Neuronal stem cell (in vitro differentiated cells): ENCODE measurements at regions not wholly inside any gene's neighbourhood (a gene's known extent, or its start where the extent isn't known, plus 50 kb on each side); places are given as distances from the start of the nearest gene placed in this dataset.

Experiments used
- DNase-seq: peaks from one replicate; pipeline ENCODE4 v3.0.0-alpha.2; 2013; ENCODE audit warnings: low spot score
- H2AFZ ChIP-seq: one replicate; pipeline ENCODE4 v1.6.1; 2013; ENCODE audit warnings: mild to moderate bottlenecking, low read length, inconsistent platforms
- H2AK5ac ChIP-seq: 2 replicates; pipeline ENCODE4 v1.6.1; 2013; ENCODE audit warnings: low read depth, mild to moderate bottlenecking, inconsistent platforms, low read length, moderate library complexity, mixed read lengths
- H2BK120ac ChIP-seq: 2 replicates; pipeline ENCODE4 v1.6.1; 2013; ENCODE audit warnings: low read depth, mild to moderate bottlenecking, inconsistent platforms, low read length, moderate library complexity, mixed read lengths
- H2BK12ac ChIP-seq: one replicate; pipeline ENCODE4 v1.6.1; 2013; ENCODE audit warnings: low read length, inconsistent platforms
- H2BK15ac ChIP-seq: 2 replicates; pipeline ENCODE4 v1.6.1; 2013; ENCODE audit warnings: mild to moderate bottlenecking, low read length, inconsistent platforms, mixed read lengths
- H2BK5ac ChIP-seq: one replicate; pipeline ENCODE4 v1.6.1; 2013; ENCODE audit warnings: inconsistent platforms, mild to moderate bottlenecking, low read length, moderate library complexity
- H3K14ac ChIP-seq: one replicate; pipeline ENCODE4 v1.6.1; 2013; ENCODE audit warnings: low read length, inconsistent platforms
- H3K18ac ChIP-seq: 2 replicates; pipeline ENCODE4 v1.6.1; 2013; ENCODE audit warnings: low read length, inconsistent platforms
- H3K23ac ChIP-seq: 2 replicates; pipeline ENCODE4 v1.6.1; 2013; ENCODE audit warnings: low read depth, mild to moderate bottlenecking, mixed read lengths, low read length, inconsistent platforms; ENCODE audit not compliant: poor library complexity
- H3K27ac ChIP-seq: replicated peaks from 3 replicates; pipeline ENCODE4 v1.5.1; 2013; ENCODE audit warnings: low read length, inconsistent platforms
- H3K27me3 ChIP-seq, 3 experiments: 2 replicates each; pipeline ENCODE4 v1.6.1; 2013; ENCODE audit warnings: low read length in 3 of 3, mild to moderate bottlenecking in 2 of 3, inconsistent platforms in 1 of 3, low read depth in 1 of 3, mixed read lengths in 1 of 3, moderate library complexity in 1 of 3; ENCODE audit not compliant: control insufficient read depth in 3 of 3, insufficient read depth in 3 of 3
- H3K36me3 ChIP-seq, 2 donors: replicated peaks in 1 of 2; 2 replicates each; pipeline ENCODE4 v1.6.1; 2013; ENCODE audit warnings: low read length in 2 of 2; ENCODE audit not compliant: control insufficient read depth in 2 of 2, insufficient read depth in 2 of 2
- H3K4ac ChIP-seq: 2 replicates; pipeline ENCODE4 v1.6.1; 2013; ENCODE audit warnings: inconsistent platforms, mild to moderate bottlenecking, low read length, moderate library complexity
- H3K4me1 ChIP-seq, 2 donors: 1 replicate in 1 of 2; 2 replicates in 1 of 2; pipeline ENCODE4 v1.6.1; 2013; ENCODE audit warnings: low read length in 2 of 2, low read depth in 1 of 2; ENCODE audit not compliant: control insufficient read depth in 2 of 2, insufficient read depth in 1 of 2
- H3K4me2 ChIP-seq: one replicate; pipeline ENCODE4 v1.6.1; 2013; ENCODE audit warnings: mild to moderate bottlenecking, low read length, inconsistent platforms; ENCODE audit not compliant: insufficient read depth, poor library complexity, severe bottlenecking
- H3K4me3 ChIP-seq, 2 donors: 2 replicates each; pipeline ENCODE4 v1.5.1; 2013; ENCODE audit warnings: low read length in 2 of 2, mild to moderate bottlenecking in 2 of 2, inconsistent platforms in 1 of 2, moderate library complexity in 1 of 2
- H3K79me1 ChIP-seq: one replicate; pipeline ENCODE4 v1.6.1; 2013; ENCODE audit warnings: low read depth, mild to moderate bottlenecking, inconsistent platforms, low read length, moderate library complexity
- H3K9ac ChIP-seq: one replicate; pipeline ENCODE4 v1.6.1; 2013; ENCODE audit warnings: mild to moderate bottlenecking, low read depth, low read length, inconsistent platforms; ENCODE audit not compliant: poor library complexity
- H3K9me3 ChIP-seq, 2 donors: replicated peaks in 1 of 2; 2 replicates each; pipeline versions ENCODE3 to v1.6.1; 2013; ENCODE audit warnings: low read length in 2 of 2, mild to moderate bottlenecking in 2 of 2, inconsistent platforms in 1 of 2, low read depth in 1 of 2, mixed read lengths in 1 of 2, moderate library complexity in 1 of 2; ENCODE audit not compliant: control insufficient read depth in 2 of 2, insufficient read depth in 1 of 2
- H4K8ac ChIP-seq: one replicate; pipeline ENCODE4 v1.6.1; 2013; ENCODE audit warnings: low read depth, mild to moderate bottlenecking, inconsistent platforms, low read length, moderate library complexity
- H4K91ac ChIP-seq: one replicate; pipeline ENCODE4 v1.6.1; 2013; ENCODE audit warnings: low read length, low read depth, mild to moderate bottlenecking, inconsistent platforms; ENCODE audit not compliant: poor library complexity
- WGBS, 2 donors: extraction: QIAGEN DNeasy Blood & Tissue Kit; methylation state at CpG; one replicate each; pipeline ENCODE4 v1.1.7; 2013; ENCODE audit warnings: missing lambda C conversion rate in 2 of 2, mixed read lengths in 1 of 2; ENCODE audit not compliant: insufficient read length in 2 of 2, insufficient replicate concordance in 1 of 2; ENCODE audit errors: extremely low coverage in 2 of 2; 5-methylcytosine and 5-hydroxymethylcytosine counted together

DNA sequence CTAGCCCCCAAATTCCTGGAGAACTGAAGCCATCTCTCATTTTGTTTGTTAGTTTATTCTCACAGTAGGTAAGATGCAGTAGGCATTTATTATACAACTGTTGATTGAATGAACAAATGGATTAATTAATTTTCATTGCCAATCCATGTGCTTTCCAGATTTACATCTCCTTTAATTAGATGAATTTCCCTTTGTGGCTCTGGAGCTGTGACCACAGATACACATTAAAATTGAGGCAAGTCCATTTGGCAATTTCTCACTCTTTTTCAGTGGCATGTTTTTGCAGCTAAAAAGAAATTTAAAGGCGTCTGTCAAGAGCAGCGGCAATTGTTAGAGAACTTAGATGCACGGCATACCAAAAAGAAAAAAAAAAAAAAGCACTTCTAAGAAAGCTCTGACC is 635.4 kb upstream of the SOX9 start:
- Histone ChIP-seq H3K23ac (no peak overlapping the region), H3K9me3 (no peaks in the 10 kb centered on the region), H2AFZ (no peak overlapping the region), H4K8ac (no peak overlapping the region), H3K14ac (no peak overlapping the region), H2BK15ac (no peak overlapping the region), H4K91ac (no peak overlapping the region), H3K4me1 (peaks cover 0 to 3% of the 10 kb centered on the region in 2 donors), H3K4ac (no peak overlapping the region), H3K79me1 (no peaks in the 10 kb centered on the region), H3K18ac (no peak overlapping the region), H3K9ac (no peak overlapping the region), H3K27ac (no peak overlapping the region), H3K27me3 (no peaks in the 10 kb centered on the region), H2BK5ac (no peak overlapping the region), H2BK120ac (no peak overlapping the region), H3K36me3 (no peaks in the 10 kb centered on the region), H3K4me2 (no peak overlapping the region), H2BK12ac (no peak overlapping the region), H3K4me3 (no peak overlapping the region), H2AK5ac (no peak overlapping the region)
- no CpG with 5 or more reads among the region's 3 CpGs for WGBS, 2 donors
- DNase-seq = no peak

DNA sequence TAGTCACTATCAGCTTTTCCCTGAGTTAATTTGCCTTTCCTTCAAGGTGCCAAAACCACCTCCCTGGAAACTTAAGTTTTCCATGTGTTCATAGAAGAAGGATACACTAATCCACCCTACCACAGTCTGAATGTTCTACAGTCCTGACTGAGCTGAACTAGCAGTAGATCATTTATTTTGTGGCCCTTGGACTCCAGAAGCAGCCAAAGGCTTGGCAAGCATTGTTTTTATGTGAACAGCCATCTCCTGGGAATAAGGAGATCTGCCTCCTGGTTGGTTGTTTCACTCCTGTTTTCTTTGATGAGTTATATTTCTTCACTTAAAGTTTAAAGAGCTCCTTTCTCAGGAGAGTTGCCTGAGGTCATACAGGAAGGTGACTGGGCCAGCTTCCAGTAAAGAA is 634.6 kb upstream of the SOX9 start:
- DNase-seq = no peak
- no peaks in the 10 kb centered on the region for H3K36me3 ChIP-seq
- no peak overlapping the region for H3K4me3 ChIP-seq
- H3K79me1 ChIP-seq = no peaks in the 10 kb centered on the region
- H2BK5ac ChIP-seq = no peak overlapping the region
- no peak overlapping the region for H2BK120ac ChIP-seq
- H3K4me1 ChIP-seq = peaks cover 0 to 3% of the 10 kb centered on the region in 2 donors
- H2BK15ac ChIP-seq = no peak overlapping the region
- no peak overlapping the region for H3K14ac ChIP-seq
- H4K8ac ChIP-seq = no peak overlapping the region
- no peaks in the 10 kb centered on the region for H3K9me3 ChIP-seq
- H2BK12ac ChIP-seq = no peak overlapping the region
- no peak overlapping the region for H3K23ac ChIP-seq
- no peak overlapping the region for H3K9ac ChIP-seq
- H3K18ac ChIP-seq = no peak overlapping the region
- no peak overlapping the region for H2AFZ ChIP-seq
- no peaks in the 10 kb centered on the region for H3K27me3 ChIP-seq
- H3K4ac ChIP-seq = no peak overlapping the region
- no peak overlapping the region for H4K91ac ChIP-seq
- H3K27ac ChIP-seq = no peak overlapping the region
- no peak overlapping the region for H2AK5ac ChIP-seq
- H3K4me2 ChIP-seq = no peak overlapping the region

DNA sequence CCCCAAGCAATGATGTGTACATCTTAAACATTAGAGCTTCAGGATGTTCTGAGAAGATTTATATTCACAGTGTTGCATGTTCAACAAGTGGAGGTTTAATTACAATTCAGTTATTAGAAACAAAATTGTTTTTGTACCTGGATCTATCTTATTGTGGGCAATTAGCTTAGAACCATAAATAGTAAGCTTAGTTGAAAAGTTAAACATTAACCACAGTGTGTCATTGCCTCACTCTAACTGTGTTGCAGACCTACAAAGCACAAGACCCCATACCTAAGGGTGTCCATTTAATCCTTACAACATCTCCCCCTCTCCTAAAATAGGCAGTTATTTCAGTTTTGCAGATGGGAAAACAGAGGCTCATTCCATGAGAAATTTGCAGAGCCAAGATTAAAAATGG is 632.0 kb upstream of the SOX9 start:
- Histone ChIP-seq H3K9me3 (no peaks in the 10 kb centered on the region), H3K9ac (no peak overlapping the region), H3K36me3 (no peaks in the 10 kb centered on the region), H3K27ac (no peak overlapping the region), H3K23ac (no peak overlapping the region), H2AFZ (no peak overlapping the region), H2BK15ac (no peak overlapping the region), H4K8ac (no peak overlapping the region), H2BK5ac (no peak overlapping the region), H3K4ac (no peak overlapping the region), H3K18ac (no peak overlapping the region), H2BK120ac (no peak overlapping the region), H3K4me3 (no peak overlapping the region), H3K4me1 (peaks cover 0 to 3% of the 10 kb centered on the region in 2 donors), H3K79me1 (no peaks in the 10 kb centered on the region), H4K91ac (no peak overlapping the region), H3K27me3 (no peaks in the 10 kb centered on the region), H3K4me2 (no peak overlapping the region), H3K14ac (no peak overlapping the region), H2AK5ac (no peak overlapping the region), H2BK12ac (no peak overlapping the region)
- no peak for DNase-seq

DNA sequence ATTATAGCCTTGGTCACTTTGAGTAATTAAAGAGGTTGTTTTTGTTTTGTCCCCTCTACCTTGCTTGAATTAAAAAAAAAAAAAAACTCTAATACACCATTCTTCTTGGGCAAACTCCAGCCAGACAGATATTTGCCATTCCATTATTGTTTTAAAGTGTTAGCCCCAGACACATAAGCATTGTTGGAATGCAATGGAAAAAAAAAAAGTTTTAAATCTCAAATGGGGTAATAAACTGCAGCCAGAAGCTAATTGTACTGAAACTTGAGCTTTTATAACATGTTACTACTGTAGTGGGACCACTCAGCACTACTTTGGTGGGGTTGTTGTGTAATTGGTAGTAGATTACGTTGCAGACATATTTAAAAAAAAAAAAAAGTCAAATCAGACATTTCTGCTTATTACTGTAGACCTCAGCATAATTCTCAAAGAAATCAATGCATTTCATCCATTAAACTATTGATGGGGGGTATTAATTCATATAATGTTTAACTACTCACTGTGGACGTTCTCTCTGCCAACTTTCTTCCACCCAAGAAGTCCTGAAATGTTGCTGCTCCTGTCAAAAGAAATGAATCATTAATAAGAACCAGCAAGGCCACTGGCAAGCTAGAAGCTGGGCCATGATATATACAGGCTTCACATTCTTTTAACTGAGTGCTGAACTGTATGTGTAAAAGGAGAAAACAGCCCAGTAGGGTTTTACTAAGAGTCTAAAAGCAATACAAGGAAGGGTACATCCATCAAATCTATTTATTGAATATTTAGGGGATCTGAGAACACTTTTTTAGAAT is 626.6 kb upstream of the SOX9 start:
- Histone ChIP-seq H2AK5ac (no peak overlapping the region), H3K18ac (no peak overlapping the region), H2BK15ac (no peak overlapping the region), H2AFZ (no peak overlapping the region), H3K36me3 (no peaks in the 10 kb centered on the region), H3K27me3 (no peaks in the 10 kb centered on the region), H3K4me3 (no peak overlapping the region), H4K91ac (no peak overlapping the region), H2BK120ac (no peak overlapping the region), H2BK12ac (no peak overlapping the region), H3K4me1 (no peaks in the 10 kb centered on the region), H3K4ac (no peak overlapping the region), H3K23ac (no peak overlapping the region), H3K4me2 (no peak overlapping the region), H3K9ac (no peak overlapping the region), H3K79me1 (no peaks in the 10 kb centered on the region), H3K27ac (no peak overlapping the region), H3K9me3 (no peaks in the 10 kb centered on the region), H4K8ac (no peak overlapping the region), H3K14ac (no peak overlapping the region), H2BK5ac (no peak overlapping the region)
- WGBS, 2 donors = no CpG with 5 or more reads among the region's 2 CpGs
- DNase-seq = no peak
